Pancreas (tissue), 10 donors: ENCODE measurements at regions not wholly inside any gene's neighbourhood (a gene's known extent, or its start where the extent isn't known, plus 50 kb on each side); places are given as distances from the start of the nearest gene placed in this dataset.
A peak's percentile ranks its signal among the peaks of the same experiment; 100 is the strongest.

Source experiments
- ATAC-seq, 4 donors: fragments of 200-7000 bp; cut with Tn5 transposase; one replicate each; pipeline versions ENCODE4 v1.8.0 to v1.9.1; 2020; ENCODE audit warnings: mild to moderate bottlenecking in 4 of 4, moderate library complexity in 4 of 4
- DNase-seq, 6 donors: peaks; one replicate each; pipeline ENCODE4 v3.0.0-alpha.2; 2020
- FAIRE-seq: peaks from 2 replicates; lab custom pipeline; 2012; peaks lifted over from hg19 to GRCh38; lab: Jason Lieb, UNC
- H3K27ac ChIP-seq, 4 donors: fragments of 200-600 bp; sonication (generic); 1 replicate in 3 of 4; 2 replicates in 1 of 4; pipeline versions ENCODE4 v1.5.0 to v1.8.0; 2020
- H3K27me3 ChIP-seq, 4 donors: fragments of 200-600 bp; one replicate each; pipeline ENCODE4 v1.8.0; 2021
- H3K36me3 ChIP-seq, 3 donors: fragments of 200-600 bp; sonication (generic) in 1 of 3; one replicate each; pipeline versions ENCODE4 v1.5.0 to v1.8.0; 2020 to 2021
- H3K4me1 ChIP-seq, 3 donors: fragments of 200-600 bp; one replicate each; pipeline ENCODE4 v1.8.0; 2021
- H3K4me3 ChIP-seq, 4 donors: fragments of 200-600 bp; sonication (generic) in 2 of 4; one replicate each; pipeline versions ENCODE4 v1.5.0 to v1.8.0; 2020 to 2021
- H3K9me3 ChIP-seq, 4 donors: fragments of 200-600 bp; one replicate each; pipeline ENCODE4 v1.8.0; 2021
- WGBS, 2 donors: extraction: QIAGEN DNeasy Blood & Tissue Kit; methylation state at CpG; one replicate each; pipeline ENCODE4 v1.1.7; 2013; 5-methylcytosine and 5-hydroxymethylcytosine counted together
- intact Hi-C, 3 donors: fragments of 100-400 bp; cut with DNase I; formaldehyde crosslinking; loops; one replicate each; pipeline versions ENCODE4 v1.11.1 to v1.14.2; 2022
- TF ChIP-seq, protein P1 (sequence below), 4 donors: fragments of 200-600 bp; sonication (generic) in 3 of 4; IDR thresholded peaks; one replicate each; pipeline versions ENCODE4 v1.5.0 to v1.8.0; 2021; ENCODE audit warnings: antibody characterized with exemption in 4 of 4
- donor health status: healthy with polysubstance abuse.
- donor health status: DM: no; HTN: no; CAD: no; lungs with moderate emphysema.
- donor health status: DM: no; HTN: no; CAD: no.
- donor health status: control.
- donor health status: control.
- donor health status: Bipolar disorder and iron deficiency.
- donor health status: DM: yes; HTN: yes; CAD: no.
- donor health status: DM: no; HTN: no; CAD: no.
- donor health status: DM: no; HTN: no; CAD: no.
- donor health status: DM: yes; HTN: yes; CAD: no.

DNA sequence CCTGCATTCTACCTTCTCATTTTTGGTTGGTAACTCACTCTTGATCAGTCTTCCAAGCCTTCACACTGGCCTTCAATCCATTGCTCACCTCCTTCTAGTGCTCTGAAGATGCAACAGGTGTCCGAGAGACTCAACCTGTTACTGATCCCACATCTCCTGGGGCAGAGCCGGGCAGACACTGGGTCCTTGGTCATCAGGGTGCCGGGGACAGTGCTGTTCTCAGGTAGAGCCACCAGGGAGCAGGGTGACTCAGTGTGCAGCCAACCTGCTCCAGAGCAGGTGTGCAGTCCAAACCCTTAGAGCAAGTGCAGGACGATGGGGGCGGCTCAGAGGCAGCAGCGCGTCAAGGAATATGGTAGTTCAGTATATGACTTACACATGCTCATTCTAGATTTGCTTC is 188.4 kb downstream of the DHX15 start:
- Histone ChIP-seq H3K27me3 (no peaks in the 10 kb centered on the region), H3K9me3 (no peaks in the 10 kb centered on the region), H3K4me3 (no peak overlapping the region), H3K27ac (no peak overlapping the region), H3K4me1 (no peaks in the 10 kb centered on the region), H3K36me3 (no peaks in the 10 kb centered on the region)
- no peak for FAIRE-seq
- intact Hi-C loops: no loop called here
- TF ChIP-seq, protein P1, sequence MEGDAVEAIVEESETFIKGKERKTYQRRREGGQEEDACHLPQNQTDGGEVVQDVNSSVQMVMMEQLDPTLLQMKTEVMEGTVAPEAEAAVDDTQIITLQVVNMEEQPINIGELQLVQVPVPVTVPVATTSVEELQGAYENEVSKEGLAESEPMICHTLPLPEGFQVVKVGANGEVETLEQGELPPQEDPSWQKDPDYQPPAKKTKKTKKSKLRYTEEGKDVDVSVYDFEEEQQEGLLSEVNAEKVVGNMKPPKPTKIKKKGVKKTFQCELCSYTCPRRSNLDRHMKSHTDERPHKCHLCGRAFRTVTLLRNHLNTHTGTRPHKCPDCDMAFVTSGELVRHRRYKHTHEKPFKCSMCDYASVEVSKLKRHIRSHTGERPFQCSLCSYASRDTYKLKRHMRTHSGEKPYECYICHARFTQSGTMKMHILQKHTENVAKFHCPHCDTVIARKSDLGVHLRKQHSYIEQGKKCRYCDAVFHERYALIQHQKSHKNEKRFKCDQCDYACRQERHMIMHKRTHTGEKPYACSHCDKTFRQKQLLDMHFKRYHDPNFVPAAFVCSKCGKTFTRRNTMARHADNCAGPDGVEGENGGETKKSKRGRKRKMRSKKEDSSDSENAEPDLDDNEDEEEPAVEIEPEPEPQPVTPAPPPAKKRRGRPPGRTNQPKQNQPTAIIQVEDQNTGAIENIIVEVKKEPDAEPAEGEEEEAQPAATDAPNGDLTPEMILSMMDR (IDR thresholded peaks at IDR 0.05): no peak
- peak in 1 of 6 donors; percentile 28 for DNase-seq
- WGBS, 2 donors: 76 to 77% methylated on average over 7 of the region's 7 CpGs
- ATAC-seq: no peak

DNA sequence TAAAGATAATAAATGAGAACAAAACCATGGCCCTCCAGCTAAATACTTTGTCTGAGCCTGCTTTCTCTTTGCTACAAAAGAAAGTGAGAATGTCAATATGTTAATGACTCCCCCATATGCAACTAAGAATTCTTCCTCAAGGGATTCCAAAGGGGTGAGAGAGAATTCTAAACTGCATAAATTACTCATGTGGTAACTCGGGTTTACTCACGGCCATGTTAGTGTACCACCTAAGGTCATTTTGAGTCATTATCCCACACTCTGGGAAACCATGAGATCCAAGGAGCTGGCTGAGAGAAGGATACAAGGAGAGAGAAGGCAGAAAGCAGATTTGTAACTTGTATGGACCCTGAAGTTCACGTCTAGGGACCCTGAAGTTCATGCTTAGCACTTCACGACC is 190.3 kb downstream of the DHX15 start:
- no peaks in the 10 kb centered on the region for H3K36me3 ChIP-seq
- no peaks in the 10 kb centered on the region for H3K27me3 ChIP-seq
- ATAC-seq: no peak
- H3K4me3 ChIP-seq: no peak overlapping the region
- H3K27ac ChIP-seq: no peak overlapping the region
- intact Hi-C loops: no loop called here
- FAIRE-seq: no peak
- DNase-seq: no peak
- H3K4me1 ChIP-seq: no peaks in the 10 kb centered on the region
- TF ChIP-seq, protein P1 (IDR thresholded peaks at IDR 0.05): no peak
- H3K9me3 ChIP-seq: no peaks in the 10 kb centered on the region
- WGBS, 2 donors: 52 to 53% methylated on average over 4 of the region's 4 CpGs

DNA sequence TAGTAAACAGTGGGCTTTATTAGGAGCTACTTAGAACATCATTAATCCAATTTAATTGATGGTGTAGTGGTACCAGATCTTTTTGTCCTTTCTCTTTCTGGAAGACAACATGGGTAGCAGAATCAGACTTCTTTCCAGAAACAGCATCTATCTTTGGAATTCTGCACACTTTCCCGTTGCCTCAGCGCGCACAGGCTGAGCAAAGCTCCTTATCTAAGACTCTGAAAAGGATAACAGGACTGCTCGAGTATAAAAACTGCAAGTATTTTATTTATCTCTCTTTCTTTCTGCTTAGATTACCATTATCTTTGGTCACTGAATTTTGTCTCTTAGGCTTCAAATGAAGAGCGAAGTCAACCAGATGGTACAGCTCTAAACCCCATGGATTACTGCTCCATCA is 191.7 kb downstream of the DHX15 start:
- no peak for ATAC-seq
- Histone ChIP-seq H3K4me3 (no peak overlapping the region), H3K36me3 (no peaks in the 10 kb centered on the region), H3K27me3 (no peaks in the 10 kb centered on the region), H3K4me1 (no peaks in the 10 kb centered on the region), H3K27ac (no peak overlapping the region), H3K9me3 (no peaks in the 10 kb centered on the region)
- WGBS, 2 donors: 51 to 57% methylated on average over 5 of the region's 5 CpGs
- DNase-seq: no peak
- FAIRE-seq: no peak
- intact Hi-C loops: no loop called here
- TF ChIP-seq, protein P1 (IDR thresholded peaks at IDR 0.05): no peak

DNA sequence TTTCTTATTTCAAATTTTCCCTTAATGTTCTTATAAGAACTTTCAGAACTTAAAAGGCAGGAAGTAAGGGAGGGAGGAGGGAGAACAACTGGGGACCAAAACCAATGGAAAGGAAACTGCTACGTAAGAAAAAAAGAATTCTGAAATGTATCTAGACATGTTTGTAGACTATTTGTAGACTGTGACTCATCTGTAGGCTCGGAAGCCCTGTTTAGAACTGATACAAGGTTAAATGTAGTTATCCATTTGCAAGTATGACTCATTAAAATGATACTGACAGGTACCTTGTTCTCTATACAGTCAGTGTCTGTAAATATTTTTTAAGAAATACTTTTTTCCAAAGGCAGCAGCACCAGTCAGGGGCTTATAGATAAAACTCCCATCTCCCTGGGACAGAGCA is 202.0 kb downstream of the DHX15 start:
- no peaks in the 10 kb centered on the region for H3K9me3 ChIP-seq
- no peak overlapping the region for H3K4me3 ChIP-seq
- FAIRE-seq (no peak), ATAC-seq (peak in 2 of 4 donors; percentile 71), DNase-seq (no peak)
- TF ChIP-seq, protein P1 (IDR thresholded peaks at IDR 0.05): no peak
- H3K27ac ChIP-seq: peak overlapping the region in 2 of 4 donors; percentile 10 to 33
- H3K36me3 ChIP-seq: no peaks in the 10 kb centered on the region
- intact Hi-C loops: no loop called here
- 14 to 19% methylated on average over 2 of the region's 2 CpGs for WGBS, 2 donors
- H3K4me1 ChIP-seq: no peaks in the 10 kb centered on the region
- peaks cover 0 to 6% (median 0%) of the 10 kb centered on the region in 4 donors for H3K27me3 ChIP-seq

DNA sequence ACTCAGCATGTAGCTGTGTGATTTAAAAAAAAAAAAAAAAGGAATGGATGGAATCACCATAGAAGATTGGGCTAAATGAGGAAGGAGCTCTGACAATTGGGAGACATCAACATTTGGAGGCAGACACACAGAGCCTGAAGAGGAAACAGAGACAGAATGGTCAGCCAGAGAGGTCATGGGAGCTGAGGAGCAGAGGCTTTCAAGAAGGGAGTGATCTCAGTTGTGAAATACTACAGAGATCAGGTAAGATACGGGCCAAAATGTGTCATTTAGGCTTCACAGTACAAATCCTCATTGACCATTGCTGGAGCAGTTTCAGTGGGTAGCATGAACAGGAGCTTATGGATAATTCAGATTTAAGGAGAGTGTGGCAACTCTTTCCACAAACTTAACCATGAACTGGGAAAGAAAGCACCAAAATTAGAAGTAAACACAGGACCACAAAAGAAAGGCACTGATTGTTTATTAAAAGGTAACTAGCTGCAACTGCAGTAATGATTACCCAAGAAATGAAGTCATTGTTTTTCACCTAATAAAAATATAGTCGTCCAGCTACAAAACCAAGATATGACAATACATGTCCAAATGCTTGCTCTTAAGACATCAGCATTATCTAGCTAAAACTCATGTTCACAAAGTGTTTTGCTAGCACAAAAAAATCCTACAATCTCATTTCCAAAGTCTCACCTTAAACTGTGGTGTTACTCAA is 203.2 kb downstream of the DHX15 start:
- FAIRE-seq: no peak
- 23 to 24% methylated on average over 2 of the region's 2 CpGs for WGBS, 2 donors
- intact Hi-C loops: no loop called here

More for the DNA sequence above, 203.2 kb downstream of the DHX15 start:
- no peak overlapping the region for H3K27ac ChIP-seq
- H3K36me3 ChIP-seq: no peaks in the 10 kb centered on the region
- no peak overlapping the region for H3K4me3 ChIP-seq
- ATAC-seq (no peak), DNase-seq (no peak)
- H3K9me3 ChIP-seq: no peaks in the 10 kb centered on the region
- TF ChIP-seq, protein P1 (IDR thresholded peaks at IDR 0.05): no peak
- peaks cover 0 to 6% (median 0%) of the 10 kb centered on the region in 4 donors for H3K27me3 ChIP-seq
- H3K4me1 ChIP-seq: no peaks in the 10 kb centered on the region
